CD4-positive, alpha-beta memory T cell (primary cell): ENCODE measurements at regions not wholly inside any gene's neighbourhood (a gene's known extent, or its start where the extent isn't known, plus 50 kb on each side); places are given as distances from the start of the nearest gene placed in this dataset.
"Not testable (repeated sequence)": the region's sequence is repeated elsewhere in the genome, so short reads cannot be mapped to it uniquely, and the experiment has no call there.

ENCODE experiments used
- CTCF ChIA-PET: fragments of 350-600 bp; sonication (Branson Sonifier 250); formaldehyde crosslinking; loops from one replicate; lab custom pipeline; 2021; ENCODE audit warnings: inconsistent platforms; ENCODE audit not compliant: partially characterized antibody; lab: Charles Lee
- POLR2A ChIA-PET: fragments of 350-600 bp; sonication (Branson Sonifier 250); formaldehyde crosslinking; loops from one replicate; lab custom pipeline; 2021; ENCODE audit not compliant: partially characterized antibody; lab: Charles Lee
- DNase-seq, 5 donors: peaks; one replicate each; pipeline versions ENCODE4 v3.0.0 to v3.0.0-alpha.2; 2020 to 2022; ENCODE audit warnings: mixed read lengths in 1 of 5
- H3K27ac ChIP-seq: one replicate; pipeline ENCODE4 v1.7.0; 2013; ENCODE audit warnings: low read depth, low read length
- H3K27me3 ChIP-seq: 2 replicates; pipeline ENCODE4 v1.7.0; 2013; ENCODE audit warnings: mild to moderate bottlenecking, low read length, moderate library complexity; ENCODE audit not compliant: insufficient read depth
- H3K36me3 ChIP-seq: 2 replicates; pipeline ENCODE4 v1.7.0; 2013; ENCODE audit warnings: mild to moderate bottlenecking, low read length, moderate library complexity; ENCODE audit not compliant: insufficient read depth
- H3K4me1 ChIP-seq: 2 replicates; pipeline ENCODE4 v1.7.0; 2013; ENCODE audit warnings: mild to moderate bottlenecking, low read length, moderate library complexity; ENCODE audit not compliant: insufficient read depth
- H3K4me3 ChIP-seq, 2 donors: one replicate each; pipeline ENCODE4 v1.7.0; 2013; ENCODE audit warnings: low read length in 2 of 2, mild to moderate bottlenecking in 1 of 2
- H3K9me3 ChIP-seq, 2 donors: one replicate each; pipeline ENCODE4 v1.7.0; 2013; ENCODE audit warnings: low read length in 2 of 2, control low read depth in 1 of 2; ENCODE audit not compliant: control insufficient read depth in 1 of 2
- H3K27ac Mint-ChIP-seq, 7 donors: one replicate each; pipeline ENCODE4 v1.8.0; 2020 to 2021; ENCODE audit warnings: mixed read lengths in 7 of 7, mild to moderate bottlenecking in 6 of 7, inconsistent platforms in 3 of 7, moderate library complexity in 3 of 7
- H3K27me3 Mint-ChIP-seq, 2 donors: one replicate each; pipeline ENCODE4 v1.8.0; 2020 to 2021; ENCODE audit warnings: mixed read lengths in 2 of 2
- H3K36me3 Mint-ChIP-seq, 2 donors: one replicate each; pipeline ENCODE4 v1.8.0; 2020 to 2021; ENCODE audit warnings: mixed read lengths in 2 of 2, inconsistent platforms in 1 of 2, mild to moderate bottlenecking in 1 of 2
- H3K4me1 Mint-ChIP-seq, 4 donors: one replicate each; pipeline ENCODE4 v1.8.0; 2020 to 2021; ENCODE audit warnings: mixed read lengths in 4 of 4, mild to moderate bottlenecking in 1 of 4
- H3K4me3 Mint-ChIP-seq, 8 donors: one replicate each; pipeline ENCODE4 v1.8.0; 2020 to 2021; ENCODE audit warnings: mixed read lengths in 8 of 8, mild to moderate bottlenecking in 7 of 8, moderate library complexity in 6 of 8, inconsistent platforms in 3 of 8
- H3K9me3 Mint-ChIP-seq, 8 donors: one replicate each; pipeline ENCODE4 v1.8.0; 2020 to 2021; ENCODE audit warnings: mixed read lengths in 8 of 8, mild to moderate bottlenecking in 5 of 8, inconsistent platforms in 3 of 8, moderate library complexity in 1 of 8
- intact Hi-C: fragments of 100-400 bp; cut with micrococcal nuclease; formaldehyde crosslinking; loops from one replicate; pipeline ENCODE4 v1.15.1; 2023

DNA sequence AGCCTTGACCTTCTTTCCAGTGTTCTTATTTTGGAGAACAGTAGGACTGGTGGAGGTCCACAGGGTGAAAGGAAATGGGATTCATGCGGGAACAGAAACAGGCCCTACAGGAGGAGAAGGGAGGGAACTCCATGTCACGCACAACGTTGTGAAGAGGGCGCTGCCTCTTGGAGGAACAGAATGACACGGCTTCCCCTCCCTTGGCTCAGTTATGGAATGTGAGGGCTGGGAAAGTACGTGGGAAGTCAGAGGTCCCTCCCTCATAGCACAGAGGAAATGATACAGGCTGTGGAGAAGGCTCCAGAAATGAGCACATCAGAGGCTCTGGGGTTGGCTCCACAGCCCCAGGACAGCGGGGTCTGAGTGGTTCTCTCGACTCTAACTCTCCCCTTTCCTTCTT is 125.3 kb upstream of the SIMC1 start:
- H3K9me3 ChIP-seq, H3K4me1 ChIP-seq, H3K4me3 ChIP-seq, H3K27ac ChIP-seq, H3K27me3 ChIP-seq, H3K4me3 Mint-ChIP-seq, H3K27me3 Mint-ChIP-seq, POLR2A ChIA-PET, H3K4me1 Mint-ChIP-seq, CTCF ChIA-PET, H3K36me3 ChIP-seq, H3K27ac Mint-ChIP-seq, intact Hi-C loops, DNase-seq, H3K9me3 Mint-ChIP-seq, H3K36me3 Mint-ChIP-seq: not testable (repeated sequence)

DNA sequence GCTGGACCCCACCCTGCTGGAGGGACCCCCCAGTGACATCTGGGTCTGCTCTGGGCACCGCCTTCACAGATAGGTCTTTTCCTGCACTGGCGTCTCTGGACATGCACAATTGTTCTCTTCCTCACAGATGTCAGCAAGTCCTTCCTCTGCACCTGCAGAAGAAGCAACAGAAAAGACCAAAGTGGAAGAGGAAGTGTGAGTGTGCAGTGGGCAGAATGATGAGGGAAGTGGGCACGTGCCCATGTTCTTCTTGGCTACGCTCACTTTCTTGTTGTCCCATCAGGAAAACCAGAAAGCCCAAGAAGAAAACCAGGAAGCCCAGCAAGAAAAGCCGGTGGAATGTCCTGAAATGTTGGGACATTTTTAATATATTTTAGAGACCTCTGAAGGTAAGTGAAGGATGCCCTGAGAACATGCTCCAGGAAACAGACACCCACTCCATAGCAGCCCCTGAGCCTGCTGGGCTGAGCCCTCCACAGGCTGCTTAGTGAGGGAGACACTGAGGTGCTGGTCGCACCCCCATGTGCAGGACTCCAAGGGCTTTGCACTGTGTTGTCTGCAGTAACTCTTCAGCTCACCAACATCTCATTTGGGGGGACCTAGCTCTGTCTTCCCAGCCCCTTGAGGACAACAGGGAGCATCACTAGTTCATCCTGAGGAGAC is 124.4 kb upstream of the SIMC1 start:
- H3K27me3 Mint-ChIP-seq, H3K36me3 Mint-ChIP-seq, H3K9me3 Mint-ChIP-seq, H3K27me3 ChIP-seq, H3K9me3 ChIP-seq, H3K4me1 ChIP-seq, DNase-seq, H3K4me3 ChIP-seq, POLR2A ChIA-PET, H3K36me3 ChIP-seq, H3K4me1 Mint-ChIP-seq, H3K27ac ChIP-seq, CTCF ChIA-PET, intact Hi-C loops, H3K27ac Mint-ChIP-seq, H3K4me3 Mint-ChIP-seq: not testable (repeated sequence)

DNA sequence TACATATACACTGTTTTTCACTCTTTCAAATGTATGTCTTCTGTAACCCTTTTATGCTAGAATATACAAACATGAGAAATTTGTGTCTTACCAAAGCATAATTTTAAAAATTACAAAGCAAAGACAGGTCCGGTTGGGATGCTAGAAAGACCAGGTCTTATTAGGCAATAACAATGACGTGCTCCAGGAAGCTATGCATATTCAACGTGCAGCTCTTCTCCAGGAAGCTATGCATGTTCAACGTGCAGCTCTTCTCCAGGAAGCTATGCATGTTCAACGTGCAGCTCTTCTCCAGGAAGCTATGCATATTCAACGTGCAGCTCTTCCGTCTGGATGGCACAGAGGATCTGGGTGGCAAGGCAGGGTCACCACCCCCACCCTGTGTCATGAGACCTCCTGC is 123.4 kb upstream of the SIMC1 start:
- H3K9me3 Mint-ChIP-seq, H3K27me3 Mint-ChIP-seq, H3K27ac Mint-ChIP-seq, H3K4me1 ChIP-seq, H3K36me3 Mint-ChIP-seq, H3K4me1 Mint-ChIP-seq, H3K4me3 ChIP-seq, DNase-seq, H3K27me3 ChIP-seq, POLR2A ChIA-PET, H3K36me3 ChIP-seq, H3K27ac ChIP-seq, H3K9me3 ChIP-seq, CTCF ChIA-PET, intact Hi-C loops, H3K4me3 Mint-ChIP-seq: not testable (repeated sequence)

DNA sequence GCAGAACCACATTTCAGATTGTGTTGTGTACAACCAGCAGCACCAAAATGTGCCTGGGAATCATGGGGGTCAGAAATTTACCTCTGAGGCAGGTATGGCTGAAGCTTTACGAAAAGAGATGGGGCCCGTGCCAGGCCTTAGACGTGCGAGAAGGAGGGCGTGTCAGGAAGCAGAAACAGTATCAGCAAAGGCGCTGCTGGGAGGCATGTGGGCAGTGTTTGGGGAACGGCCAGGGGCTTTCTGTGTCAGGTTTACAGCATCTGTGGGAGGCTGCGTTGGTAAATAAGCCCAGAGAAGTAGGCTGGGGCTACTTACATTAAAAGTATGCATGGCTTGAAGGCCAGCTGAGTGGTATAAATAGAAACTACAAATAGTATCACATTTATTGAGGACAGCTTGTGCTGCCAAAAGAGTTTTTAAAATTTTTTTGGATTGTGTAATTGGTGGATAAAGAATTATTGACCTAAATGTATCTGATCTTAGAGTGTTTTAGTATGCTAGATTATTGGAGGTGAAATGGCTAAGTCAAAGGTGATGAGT is 120.5 kb upstream of the SIMC1 start:
- DNase-seq, H3K27me3 ChIP-seq, H3K4me3 ChIP-seq, H3K9me3 Mint-ChIP-seq, H3K36me3 ChIP-seq, CTCF ChIA-PET, H3K4me1 ChIP-seq, H3K4me3 Mint-ChIP-seq, H3K27ac Mint-ChIP-seq, H3K36me3 Mint-ChIP-seq, POLR2A ChIA-PET, intact Hi-C loops, H3K27me3 Mint-ChIP-seq, H3K4me1 Mint-ChIP-seq, H3K9me3 ChIP-seq, H3K27ac ChIP-seq: not testable (repeated sequence)

DNA sequence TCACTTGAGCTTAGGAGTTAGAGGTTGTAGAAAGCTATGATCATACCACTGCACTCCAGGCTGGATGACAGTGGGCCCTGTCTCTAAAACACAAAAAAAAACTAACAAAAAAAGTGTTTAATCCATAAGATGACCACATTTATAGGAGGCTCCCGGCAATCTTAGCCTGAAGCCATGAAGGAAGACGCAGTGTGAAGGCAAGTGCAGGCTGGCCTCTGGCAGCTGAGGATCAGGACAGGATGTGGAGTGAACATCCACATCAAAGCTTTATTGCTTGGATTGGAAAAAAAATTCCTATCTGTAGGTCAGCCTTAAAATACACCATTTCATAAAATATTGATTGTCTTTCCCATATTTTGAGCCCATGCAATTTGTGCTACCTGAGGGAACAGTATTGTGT is 115.9 kb upstream of the SIMC1 start:
- H3K4me1 ChIP-seq, H3K27me3 Mint-ChIP-seq, H3K36me3 ChIP-seq, H3K27ac ChIP-seq, DNase-seq, POLR2A ChIA-PET, H3K4me3 Mint-ChIP-seq, H3K27me3 ChIP-seq, H3K9me3 ChIP-seq, CTCF ChIA-PET, H3K4me3 ChIP-seq, H3K9me3 Mint-ChIP-seq, H3K27ac Mint-ChIP-seq, H3K36me3 Mint-ChIP-seq, H3K4me1 Mint-ChIP-seq, intact Hi-C loops: not testable (repeated sequence)

DNA sequence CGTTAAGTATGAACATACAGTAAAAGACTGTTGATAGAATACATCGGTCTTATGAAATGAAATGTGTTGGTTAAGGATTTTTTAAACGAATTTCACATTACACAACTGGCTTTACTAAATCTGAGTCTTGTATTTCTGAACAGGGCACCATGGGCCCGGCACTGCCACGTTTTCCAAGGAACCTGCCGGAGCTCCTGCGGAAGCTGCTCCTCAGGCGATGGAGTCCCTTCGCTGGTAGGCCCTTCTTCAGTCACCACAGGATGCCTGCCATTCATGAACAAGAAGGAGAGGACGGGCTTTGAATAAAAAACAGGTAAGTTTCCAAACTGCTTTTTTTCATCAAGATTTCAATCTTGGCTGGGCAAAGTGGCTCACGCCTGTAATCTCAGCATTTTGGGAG is 114.1 kb upstream of the SIMC1 start:
- H3K27me3 ChIP-seq, H3K9me3 ChIP-seq, H3K27ac ChIP-seq, DNase-seq, H3K4me1 ChIP-seq, H3K4me1 Mint-ChIP-seq, H3K27me3 Mint-ChIP-seq, intact Hi-C loops, H3K4me3 Mint-ChIP-seq, H3K27ac Mint-ChIP-seq, POLR2A ChIA-PET, CTCF ChIA-PET, H3K4me3 ChIP-seq, H3K9me3 Mint-ChIP-seq, H3K36me3 ChIP-seq, H3K36me3 Mint-ChIP-seq: not testable (repeated sequence)

DNA sequence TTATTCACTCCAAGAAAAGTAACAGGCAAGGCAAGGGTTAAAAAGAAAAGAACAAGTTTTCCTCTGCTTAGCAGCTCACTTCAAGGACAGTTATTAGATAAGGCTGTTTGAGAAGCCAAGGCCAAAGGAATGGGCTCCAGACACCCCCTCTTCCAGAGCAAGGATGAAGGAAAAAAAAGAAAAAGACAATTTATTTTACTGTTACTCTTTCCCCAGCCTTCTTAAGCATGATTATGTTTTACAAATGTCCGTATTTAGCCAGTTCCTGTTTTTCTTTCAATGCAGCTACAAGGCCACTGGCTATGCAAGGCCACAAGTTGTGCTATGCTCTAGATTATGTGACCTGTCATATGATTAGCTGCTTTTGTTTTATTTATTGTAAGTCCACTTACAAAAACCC is 106.5 kb upstream of the SIMC1 start:
- ChIA-PET POLR2A (no interaction called here), CTCF (no interaction called here)
- Mint-ChIP-seq H3K4me1 (peaks cover 6 to 18% (median 12%) of the 10 kb centered on the region in 4 donors), H3K27me3 (peaks cover 10 to 19% of the 10 kb centered on the region in 2 donors), H3K9me3 (peaks cover 0 to 10% (median 0%) of the 10 kb centered on the region in 8 donors), H3K36me3 (peaks cover 0 to 2% of the 10 kb centered on the region in 2 donors), H3K27ac (peak overlapping the region in 1 of 7 donors; percentile 33), H3K4me3 (no peak overlapping the region)
- Histone ChIP-seq H3K9me3 (no peaks in the 10 kb centered on the region), H3K4me3 (no peak overlapping the region), H3K36me3 (no peaks in the 10 kb centered on the region), H3K27ac (no peak overlapping the region), H3K27me3 (no peaks in the 10 kb centered on the region), H3K4me1 (peaks cover 15% of the 10 kb centered on the region)
- intact Hi-C loops = no loop called here
- DNase-seq = no peak
